GM19455 (cell line): ENCODE measurements at regions not wholly inside any gene's neighbourhood (a gene's known extent, or its start where the extent isn't known, plus 50 kb on each side); places are given as distances from the start of the nearest gene placed in this dataset.

Experiments
- ATAC-seq: cut with Tn5 transposase; IDR thresholded peaks from one replicate; pipeline ENCODE4 v1.9.1; 2021; ENCODE audit not compliant: unreplicated experiment

- ATAC-seq: no peak
These were observed 77.8 kb upstream of the FSHB start for GRCh38 chr11:30153008-30153407.

- ATAC-seq: no peak
These were observed 75.4 kb upstream of the FSHB start for GRCh38 chr11:30155428-30155827.

GRCh38 chr11:30159546-30159945, 71.3 kb upstream of the FSHB start:
- no peak for ATAC-seq

GRCh38 chr11:30165652-30166051, 65.2 kb upstream of the FSHB start:
- no peak for ATAC-seq

- no peak for ATAC-seq
These were observed 59.2 kb upstream of the FSHB start for GRCh38 chr11:30171661-30172060.

GRCh38 chr11:30172158-30172557, 58.7 kb upstream of the FSHB start:
- ATAC-seq: no peak

- ATAC-seq: no peak
These were observed 57.9 kb upstream of the FSHB start for GRCh38 chr11:30172883-30173311.

GRCh38 chr11:30174265-30175020, 56.4 kb upstream of the FSHB start:
- no peak for ATAC-seq
